T1000 (cell line): ENCODE measurements at regions not wholly inside any gene's neighbourhood (a gene's known extent, or its start where the extent isn't known, plus 50 kb on each side); places are given as distances from the start of the nearest gene placed in this dataset.

Source experiments
- DNase-seq: peaks from one replicate; lab custom pipeline; 2025; ENCODE audit warnings: mixed read lengths; lab: John Stamatoyannopoulos, UW

DNA sequence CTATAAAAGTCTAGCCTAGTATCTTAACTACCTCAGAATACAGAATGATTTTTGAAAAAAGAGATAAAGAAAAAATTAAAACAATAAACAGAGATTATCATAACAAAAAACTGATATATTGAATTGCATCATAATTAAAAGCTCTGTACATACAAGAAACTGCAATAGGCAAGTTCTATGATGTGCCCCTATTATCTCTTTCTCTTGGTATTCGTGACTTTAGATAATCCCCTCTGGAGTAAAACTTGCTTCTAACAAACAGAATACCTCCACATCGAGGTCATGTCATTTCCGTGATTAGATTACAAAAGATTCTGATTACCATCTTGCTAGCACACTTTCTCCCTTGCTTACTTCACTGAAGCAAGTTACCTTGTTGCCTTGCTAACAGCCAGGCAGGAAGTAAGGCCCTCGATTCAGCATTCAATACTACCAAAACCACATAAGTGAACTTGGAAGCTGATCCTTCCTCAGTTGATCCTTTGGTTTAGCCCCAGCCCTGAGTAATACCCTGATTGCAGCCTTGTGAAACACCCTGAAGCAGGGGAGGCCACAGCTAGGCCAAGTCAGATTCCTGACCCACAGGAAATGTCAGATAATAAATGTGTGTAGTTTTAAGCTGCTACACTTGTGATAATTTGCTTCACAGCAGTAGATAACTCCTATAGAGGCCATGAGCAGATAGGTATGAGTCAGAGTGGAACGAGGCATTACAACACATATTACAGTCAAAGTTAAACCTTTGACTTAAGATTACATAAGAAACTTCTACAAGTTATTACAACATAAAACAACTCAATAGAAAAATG, 53.7 kb upstream of the TMX4 start:
- DNase-seq, result peak; percentile 13

DNA sequence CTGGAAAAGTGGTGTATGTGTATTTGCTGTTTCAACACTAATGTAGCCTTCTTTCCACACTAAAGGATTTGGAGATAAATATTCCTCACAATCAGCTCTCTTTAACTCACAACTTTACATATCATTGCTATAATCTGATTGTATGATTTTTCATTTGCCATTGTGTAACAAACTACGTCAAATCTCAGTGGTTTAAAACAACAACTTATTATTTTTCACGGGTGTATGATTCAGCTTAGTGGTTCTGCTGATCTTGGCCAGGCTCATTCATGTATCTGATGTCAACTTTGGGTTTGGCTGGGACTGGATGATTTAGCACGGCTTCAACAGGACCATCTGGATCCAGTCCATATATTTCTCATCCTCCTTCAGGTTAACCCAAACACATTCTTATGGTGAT, 55.4 kb upstream of the TMX4 start:
- DNase-seq, result no peak

DNA sequence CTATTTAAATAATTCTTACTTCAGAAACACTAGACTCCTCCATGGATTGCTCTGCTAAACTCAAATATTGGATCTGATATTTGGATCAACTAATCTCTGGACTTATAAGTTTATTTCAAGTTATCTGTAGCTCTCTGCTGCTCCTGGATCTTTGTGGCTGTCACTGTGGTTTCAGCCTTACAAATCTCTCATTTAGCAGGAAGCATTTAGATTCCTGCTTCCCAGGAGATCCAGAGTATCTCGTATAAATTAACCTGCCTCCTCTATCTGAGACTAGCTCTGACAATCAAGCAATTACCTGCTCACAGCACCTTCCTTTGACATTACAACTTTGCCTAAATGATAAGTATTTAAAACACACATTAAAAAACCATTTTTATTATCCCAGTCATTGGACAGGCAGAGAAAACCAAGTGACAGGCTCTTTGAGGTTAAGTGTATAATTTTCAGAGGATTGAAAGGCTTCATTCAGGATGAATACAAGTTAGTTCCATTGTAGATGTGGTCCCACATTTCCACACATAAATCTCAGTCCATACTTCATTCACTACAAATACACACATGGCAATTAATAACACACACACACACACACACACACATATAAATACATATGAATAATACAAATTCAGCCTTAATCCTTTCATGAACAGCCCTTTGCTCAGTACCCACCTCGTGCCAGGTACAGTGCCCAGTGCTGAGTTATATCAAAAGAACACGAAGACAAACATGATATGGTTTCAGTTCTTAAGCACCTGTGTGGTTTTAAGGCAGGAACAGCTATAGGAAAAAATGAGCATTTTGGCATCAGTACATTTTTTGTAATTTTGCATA, 55.5 kb upstream of the PLCB1 start:
- DNase-seq, result no peak

DNA sequence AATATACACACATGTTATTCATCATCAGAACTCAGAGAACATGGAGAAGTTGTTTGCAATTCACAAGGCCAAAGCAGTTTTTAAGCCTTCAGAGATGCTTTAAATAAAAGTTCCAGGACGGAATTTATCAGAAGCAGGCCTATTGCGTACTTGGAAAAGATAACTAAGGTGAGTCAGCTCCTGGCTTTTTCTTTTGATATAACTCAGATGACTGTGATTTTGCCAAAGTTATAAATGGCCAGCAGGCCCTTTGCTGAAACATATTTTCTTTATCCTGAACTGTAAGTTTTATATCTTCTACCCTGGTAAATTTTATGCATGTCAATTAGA, 55.0 kb upstream of the PLCB1 start:
- no peak for DNase-seq

DNA sequence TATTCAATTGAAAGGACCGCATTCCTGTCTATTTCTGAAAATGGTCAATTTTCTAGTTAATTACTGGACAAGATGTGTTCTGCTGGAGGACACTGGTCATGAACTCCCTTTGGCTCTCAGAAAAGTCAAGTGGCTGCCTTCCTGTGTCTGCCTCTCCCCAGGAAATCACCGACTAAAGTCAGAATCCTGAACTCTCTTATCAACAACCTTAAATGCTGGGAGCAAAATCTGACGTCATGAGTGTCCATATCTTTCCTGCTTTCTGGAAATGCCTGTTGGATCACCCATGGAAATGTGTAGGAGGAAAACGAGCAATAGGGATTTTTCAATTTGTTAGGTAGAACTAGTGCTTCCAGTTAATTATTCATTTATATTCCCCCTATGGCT, 53.5 kb upstream of the PLCB1 start:
- no peak for DNase-seq

DNA sequence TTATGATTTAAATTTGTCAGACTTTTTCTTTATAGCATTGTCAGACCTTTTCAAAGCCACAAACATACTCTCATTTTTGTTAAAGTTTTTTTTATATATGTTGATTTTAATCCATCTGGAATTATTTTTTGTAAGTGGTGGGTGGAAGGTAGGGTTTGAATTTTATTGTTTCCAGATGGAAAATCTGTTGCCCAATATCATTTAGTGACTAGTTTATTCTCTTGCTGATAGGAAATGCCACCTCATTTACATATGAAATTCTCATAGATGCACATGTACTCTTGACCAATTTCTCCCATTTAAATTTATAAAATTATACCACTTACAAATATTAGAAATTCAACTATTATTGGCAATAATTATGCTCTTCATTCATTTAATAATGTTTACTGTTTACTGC, 52.1 kb upstream of the PLCB1 start:
- no peak for DNase-seq

DNA sequence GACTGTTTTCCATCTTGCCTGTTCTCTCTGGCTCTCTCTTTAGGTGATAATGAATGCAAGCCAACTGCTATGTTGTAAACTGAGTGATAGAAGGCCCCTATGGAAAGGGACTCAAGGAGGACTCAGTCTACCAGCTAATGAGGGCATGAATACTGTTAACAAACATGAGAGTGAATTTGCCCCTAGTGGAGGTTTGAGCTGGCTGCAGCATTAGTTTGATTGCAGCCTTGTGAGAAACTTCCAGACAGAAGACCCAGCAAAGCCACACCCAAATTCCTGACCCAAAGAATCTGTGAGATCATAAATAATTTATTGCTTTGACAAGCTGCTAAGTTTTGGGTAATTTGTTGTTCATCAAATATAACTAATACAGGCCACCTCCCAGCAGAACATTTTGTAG, 50.0 kb upstream of the PLCB1 start:
- no peak for DNase-seq
